GM21360 (cell line): ENCODE measurements at regions not wholly inside any gene's neighbourhood (a gene's known extent, or its start where the extent isn't known, plus 50 kb on each side); places are given as distances from the start of the nearest gene placed in this dataset.
"Not testable (repeated sequence)": the region's sequence is repeated elsewhere in the genome, so short reads cannot be mapped to it uniquely, and the experiment has no call there.

ENCODE experiments used
- ATAC-seq: cut with Tn5 transposase; IDR thresholded peaks from one replicate; pipeline ENCODE4 v1.9.1; 2021; ENCODE audit warnings: mild to moderate bottlenecking, moderate library complexity; ENCODE audit not compliant: unreplicated experiment

GRCh38 chr21:28063241-28064216 is 929.1 kb downstream of the LTN1 start:
- ATAC-seq, result no peak

GRCh38 chr21:28052956-28053355 is 939.7 kb downstream of the LTN1 start:
- ATAC-seq, result not testable (repeated sequence)

- not testable (repeated sequence) for ATAC-seq
Observed at GRCh38 chr21:28051649-28052048, 941.0 kb downstream of the LTN1 start.

DNA sequence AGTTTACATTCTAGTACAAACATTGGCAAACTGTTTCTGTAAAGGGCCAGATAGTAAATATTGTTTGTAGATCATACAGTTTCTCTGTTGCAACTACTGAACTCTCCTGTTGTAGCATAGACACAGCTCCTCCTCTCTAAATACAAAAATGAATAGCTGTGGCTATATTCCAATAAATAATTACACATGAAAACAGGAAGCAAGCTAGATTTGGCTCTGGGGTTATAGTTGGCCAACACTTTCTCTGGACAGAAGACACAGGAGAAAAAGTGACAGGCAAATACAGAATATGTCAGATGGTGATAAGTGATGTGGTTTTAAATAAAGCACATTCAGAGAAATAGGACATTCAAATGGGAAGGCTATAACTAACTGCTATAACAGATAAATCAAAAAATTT is 957.0 kb downstream of the LTN1 start:
- not testable (repeated sequence) for ATAC-seq

DNA sequence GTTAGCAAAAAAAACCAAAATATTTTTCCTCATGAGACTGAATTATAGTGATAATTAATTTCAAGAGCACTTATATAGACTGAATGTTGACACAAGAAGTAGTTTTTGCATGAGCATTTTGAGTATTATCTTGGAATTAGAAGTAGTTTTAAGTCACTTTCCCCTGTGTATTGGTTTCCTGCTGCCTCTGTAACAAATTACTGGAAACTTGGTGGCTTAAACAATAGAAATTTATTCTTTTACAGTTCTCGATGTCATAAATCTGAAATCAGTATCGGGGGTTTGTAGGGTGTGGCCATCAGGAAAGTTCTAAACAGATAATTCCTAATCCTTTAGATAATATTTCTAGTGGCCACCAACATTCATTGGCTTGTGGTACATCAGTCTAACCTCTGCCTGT is 957.8 kb downstream of the LTN1 start:
- ATAC-seq, result not testable (repeated sequence)

DNA sequence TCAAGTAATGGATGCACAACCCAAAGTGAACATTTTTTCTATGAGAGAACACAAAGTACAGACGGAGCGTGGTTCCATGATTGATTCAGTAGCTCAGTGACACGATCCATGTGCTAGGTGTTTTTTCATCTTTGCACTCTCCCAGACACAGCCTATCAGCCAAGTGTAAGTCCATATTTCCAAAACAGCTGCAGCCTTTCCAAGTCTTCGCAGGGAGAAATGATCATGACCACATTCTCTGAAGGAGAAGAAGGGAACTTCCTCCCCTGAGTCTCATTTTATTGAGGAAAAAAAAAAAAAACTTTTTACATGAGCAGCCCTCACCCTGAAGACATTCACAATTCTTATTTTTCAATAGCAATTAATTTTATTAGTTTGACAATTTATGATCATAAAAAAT is 958.3 kb downstream of the LTN1 start:
- ATAC-seq, result not testable (repeated sequence)

- not testable (repeated sequence) for ATAC-seq
Observed at GRCh38 chr21:28032652-28033051, 960.0 kb downstream of the LTN1 start.

- not testable (repeated sequence) for ATAC-seq
Observed at GRCh38 chr21:28031066-28031465, 961.6 kb downstream of the LTN1 start.

GRCh38 chr21:28025111-28025510 is 967.6 kb downstream of the LTN1 start:
- ATAC-seq, result no peak

GRCh38 chr21:28018741-28019669 is 973.7 kb downstream of the LTN1 start:
- peak; percentile 66 for ATAC-seq

DNA sequence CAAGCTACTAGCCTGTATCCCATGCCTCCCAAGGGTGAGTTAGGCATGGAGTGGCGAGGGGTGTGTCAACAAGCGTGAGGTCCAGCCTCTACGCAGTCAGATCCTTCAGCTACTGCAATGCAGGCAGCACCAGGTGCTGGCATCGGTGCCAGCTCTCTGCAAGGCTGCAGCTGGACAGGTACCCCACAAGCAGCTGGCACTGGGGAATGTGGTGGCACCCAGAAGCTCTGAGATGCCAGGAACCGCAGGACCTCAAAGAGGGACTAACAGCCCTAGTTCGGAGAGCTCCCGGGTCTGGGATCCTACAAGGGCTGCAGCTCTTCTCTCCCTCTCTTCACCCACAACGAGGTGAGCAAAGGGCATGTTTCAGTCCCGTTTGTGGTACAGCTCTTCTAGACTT is 974.5 kb downstream of the LTN1 start:
- no peak for ATAC-seq

DNA sequence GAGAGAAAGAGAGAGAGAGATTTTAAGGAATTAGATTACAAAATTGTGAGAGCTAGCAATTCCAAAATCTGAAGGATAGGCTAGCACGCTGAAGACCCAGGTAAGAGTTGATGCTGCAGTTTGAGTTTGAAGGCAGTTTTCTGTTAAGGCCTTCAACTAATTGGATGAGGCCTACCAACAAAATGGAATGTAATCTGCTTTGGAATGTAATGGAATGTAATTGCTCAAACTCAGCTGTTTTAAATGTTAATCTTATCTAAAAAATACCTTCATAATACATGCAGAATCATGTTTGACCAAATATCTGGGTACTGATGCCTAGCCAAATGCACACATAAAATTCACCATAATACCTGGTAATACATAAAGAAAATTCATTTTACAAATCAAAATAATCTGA is 976.1 kb downstream of the LTN1 start:
- ATAC-seq, result no peak

DNA sequence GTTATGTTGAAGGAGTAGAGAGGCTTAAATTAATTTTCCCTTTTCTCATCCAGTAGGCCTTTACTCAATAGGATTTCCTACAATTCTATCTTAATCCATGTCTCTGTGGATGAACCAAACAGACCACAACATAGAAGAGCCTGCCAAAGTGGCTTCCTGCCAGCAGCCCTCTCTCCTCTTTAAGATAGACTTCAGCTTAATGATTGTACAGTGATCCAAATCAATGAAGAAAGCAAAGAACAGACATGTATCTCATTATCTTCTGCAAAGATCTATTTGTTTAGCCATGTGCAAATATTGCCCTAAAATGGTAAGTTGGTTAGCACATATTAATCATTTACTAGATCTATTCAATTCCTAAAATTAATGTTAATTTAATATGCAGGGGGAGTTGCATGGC is 979.6 kb downstream of the LTN1 start:
- ATAC-seq, result not testable (repeated sequence)

DNA sequence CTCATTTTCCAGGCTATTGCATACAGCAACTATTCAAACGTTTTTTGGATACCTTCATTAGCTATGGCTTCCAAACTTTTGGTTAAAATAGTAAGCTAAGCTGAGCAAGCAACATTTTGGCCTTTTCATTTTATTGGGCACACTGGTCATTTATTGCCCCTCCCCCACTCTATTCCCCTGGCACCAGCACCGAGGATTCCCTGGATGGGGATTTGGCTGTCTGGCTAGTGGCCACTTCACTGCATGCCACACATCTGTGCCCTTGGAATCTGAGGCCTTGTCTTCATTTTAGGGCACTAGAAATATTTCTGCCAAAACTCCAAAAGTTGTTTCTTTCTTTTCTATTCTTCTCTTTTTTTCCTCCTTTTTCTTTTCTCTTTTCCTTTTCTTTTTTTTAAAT is 980.7 kb downstream of the LTN1 start:
- ATAC-seq, result not testable (repeated sequence)

GRCh38 chr21:28008245-28008644 is 984.4 kb downstream of the LTN1 start:
- ATAC-seq, result not testable (repeated sequence)

DNA sequence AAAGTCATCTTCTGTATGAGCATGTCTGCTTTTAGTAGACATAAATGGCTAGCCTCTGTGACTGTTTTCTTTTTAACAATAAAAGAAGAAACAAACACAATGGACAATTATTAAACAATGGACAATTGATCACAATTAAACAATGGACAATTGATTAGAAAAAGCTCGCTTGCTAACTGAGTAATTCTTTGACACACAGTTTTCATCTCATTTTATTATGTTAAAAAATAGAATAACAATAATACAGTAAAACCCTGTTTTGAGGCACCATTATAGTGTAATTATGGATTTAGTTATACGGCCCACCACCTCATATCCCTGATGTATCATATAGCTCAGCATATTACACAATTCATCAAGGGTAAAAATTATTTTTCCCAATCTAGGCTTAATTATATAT is 989.0 kb downstream of the LTN1 start:
- ATAC-seq, result not testable (repeated sequence)

- ATAC-seq, result not testable (repeated sequence)
Observed at GRCh38 chr21:27996906-27997305, 995.8 kb downstream of the LTN1 start.

- not testable (repeated sequence) for ATAC-seq
Observed at GRCh38 chr21:27984663-27985325, 1007.9 kb downstream of the LTN1 start.

- not testable (repeated sequence) for ATAC-seq
Observed at GRCh38 chr21:27979446-27979845, 1012.6 kb upstream of the ADAMTS5 start.

DNA sequence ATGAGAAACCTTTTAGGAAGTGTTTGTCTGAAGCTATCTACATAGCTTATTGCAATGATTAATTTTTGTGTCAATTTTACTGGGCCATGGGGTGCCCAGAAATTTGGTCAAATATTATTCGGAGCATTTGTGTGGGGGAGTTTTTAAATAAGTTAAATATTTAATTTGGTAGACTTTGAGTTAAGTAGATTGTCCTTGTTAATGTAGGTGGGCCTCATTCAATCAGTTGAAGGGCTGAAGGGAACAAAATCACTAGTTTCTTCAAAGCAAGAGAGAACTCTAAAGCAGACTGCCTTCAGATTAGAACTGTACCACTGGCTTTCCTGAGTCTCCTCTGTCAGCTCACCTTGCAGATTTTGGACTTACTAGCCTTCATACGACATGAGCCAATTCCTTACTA is 1008.6 kb upstream of the ADAMTS5 start:
- no peak for ATAC-seq

GRCh38 chr21:27974152-27974551 is 1007.3 kb upstream of the ADAMTS5 start:
- not testable (repeated sequence) for ATAC-seq
